ENCODE measurements at regions not wholly inside any gene's neighbourhood (a gene's known extent, or its start where the extent isn't known, plus 50 kb on each side); places are given as distances from the start of the nearest gene placed in this dataset.
"Not testable (repeated sequence)": the region's sequence is repeated elsewhere in the genome, so short reads cannot be mapped to it uniquely, and the experiment has no call there.

- no peak for DNase-seq
Observed at GRCh38 chr2:16351541-16351940, 314.1 kb downstream of the CYRIA start.

GRCh38 chr2:16351137-16351536 lies 314.5 kb downstream of the CYRIA start:
- no peak for DNase-seq

GRCh38 chr2:16350211-16350610 lies 315.4 kb downstream of the CYRIA start:
- DNase-seq, result no peak

- no peak for DNase-seq
Observed at GRCh38 chr2:16349811-16350210, 315.8 kb downstream of the CYRIA start.

- no peak for DNase-seq
Observed at GRCh38 chr2:16348821-16349515, 316.7 kb downstream of the CYRIA start.

- DNase-seq, result no peak
Observed at GRCh38 chr2:16346671-16347070, 319.0 kb downstream of the CYRIA start.

- not testable (repeated sequence) for DNase-seq
Observed at GRCh38 chr2:16345231-16345630, 320.4 kb downstream of the CYRIA start.

GRCh38 chr2:16339206-16339605 lies 326.4 kb downstream of the CYRIA start:
- DNase-seq, result no peak

GRCh38 chr2:16338026-16338425 lies 327.6 kb downstream of the CYRIA start:
- DNase-seq, result no peak

- no peak for DNase-seq
Observed at GRCh38 chr2:16336916-16337315, 328.7 kb downstream of the CYRIA start.

GRCh38 chr2:16336491-16336890 lies 329.1 kb downstream of the CYRIA start:
- DNase-seq, result no peak

GRCh38 chr2:16335947-16336346 lies 329.7 kb downstream of the CYRIA start:
- DNase-seq, result no peak

GRCh38 chr2:16335604-16335930 lies 330.1 kb downstream of the CYRIA start:
- no peak for DNase-seq

- no peak for DNase-seq
Observed at GRCh38 chr2:16334886-16335603, 330.6 kb downstream of the CYRIA start.

GRCh38 chr2:16334366-16334765 lies 331.3 kb downstream of the CYRIA start:
- no peak for DNase-seq

- no peak for DNase-seq
Observed at GRCh38 chr2:16333681-16334080, 332.0 kb downstream of the CYRIA start.

GRCh38 chr2:16332681-16333557 lies 332.7 kb downstream of the CYRIA start:
- no peak for DNase-seq

- no peak for DNase-seq
Observed at GRCh38 chr2:16331772-16332171, 333.9 kb downstream of the CYRIA start.

- DNase-seq, result no peak
Observed at GRCh38 chr2:16330982-16331381, 334.7 kb downstream of the CYRIA start.

GRCh38 chr2:16330571-16330970 lies 335.1 kb downstream of the CYRIA start:
- DNase-seq, result no peak

- no peak for DNase-seq
Observed at GRCh38 chr2:16330012-16330411, 335.6 kb downstream of the CYRIA start.

GRCh38 chr2:16329421-16329820 lies 336.2 kb downstream of the CYRIA start:
- no peak for DNase-seq

GRCh38 chr2:16328521-16329190 lies 337.0 kb downstream of the CYRIA start:
- DNase-seq, result no peak
